DOHH2 (cell line): ENCODE measurements at regions not wholly inside any gene's neighbourhood (a gene's known extent, or its start where the extent isn't known, plus 50 kb on each side); places are given as distances from the start of the nearest gene placed in this dataset.
"Not testable (repeated sequence)": the region's sequence is repeated elsewhere in the genome, so short reads cannot be mapped to it uniquely, and the experiment has no call there.

Experiments used
- H3F3A ChIP-seq: fragments of 200-600 bp; sonication (generic), shearing (Covaris generic); 2 replicates; pipeline ENCODE4 v1.6.0; 2016; ENCODE audit warnings: antibody characterized with exemption, mild to moderate bottlenecking; ENCODE audit not compliant: control insufficient read depth, insufficient read depth
- H3K27ac ChIP-seq: fragments of 200-600 bp; sonication (generic); 2 replicates; pipeline ENCODE4 v1.5.1; 2014; ENCODE audit warnings: low read depth, mild to moderate bottlenecking, low read length, moderate library complexity
- H3K27me3 ChIP-seq: fragments of 200-600 bp; sonication (generic); 2 replicates; pipeline ENCODE4 v1.6.1; 2014; ENCODE audit warnings: mild to moderate bottlenecking, low read length, mixed read lengths; ENCODE audit not compliant: control insufficient read depth
- H3K36me3 ChIP-seq: fragments of 200-600 bp; sonication (generic); 2 replicates; pipeline ENCODE4 v1.6.1; 2014; ENCODE audit warnings: mild to moderate bottlenecking, low read length, moderate library complexity, mixed read lengths; ENCODE audit not compliant: control insufficient read depth
- H3K4me1 ChIP-seq: fragments of 200-600 bp; sonication (generic); 2 replicates; pipeline ENCODE4 v1.6.1; 2014; ENCODE audit warnings: mild to moderate bottlenecking, low read length, mixed read lengths; ENCODE audit not compliant: control insufficient read depth
- H3K4me2 ChIP-seq: fragments of 200-600 bp; sonication (generic); 2 replicates; pipeline ENCODE4 v1.6.0; 2014; ENCODE audit warnings: mild to moderate bottlenecking, low read length, moderate library complexity
- H3K4me3 ChIP-seq: fragments of 200-600 bp; sonication (generic); 2 replicates; pipeline ENCODE4 v1.5.1; 2014; ENCODE audit warnings: mild to moderate bottlenecking, low read length, mixed read lengths
- H3K79me2 ChIP-seq: fragments of 200-600 bp; sonication (generic); 2 replicates; pipeline ENCODE4 v1.6.1; 2014; ENCODE audit warnings: mild to moderate bottlenecking, low read length, mixed read lengths; ENCODE audit not compliant: control insufficient read depth
- H3K9me2 ChIP-seq: fragments of 200-600 bp; sonication (generic); replicated peaks from 2 replicates; pipeline ENCODE4 v1.6.1; 2014; ENCODE audit warnings: mild to moderate bottlenecking, low read length, mixed read lengths; ENCODE audit not compliant: control insufficient read depth
- H3K9me3 ChIP-seq: fragments of 200-600 bp; sonication (generic); 2 replicates; pipeline ENCODE4 v1.6.1; 2014; ENCODE audit warnings: antibody characterized with exemption, low read length, mixed read lengths; ENCODE audit not compliant: control insufficient read depth, insufficient read depth
- H4K20me1 ChIP-seq: fragments of 200-600 bp; sonication (generic); 2 replicates; pipeline ENCODE4 v1.6.0; 2014; ENCODE audit warnings: low read depth, mild to moderate bottlenecking, antibody characterized with exemption, low read length, moderate library complexity; ENCODE audit not compliant: control insufficient read depth, insufficient read depth
- EZH2phosphoT487 ChIP-seq: fragments of 200-600 bp; sonication (generic); IDR thresholded peaks from 2 replicates; pipeline ENCODE4 v1.6.1; 2017; ENCODE audit warnings: borderline replicate concordance, mild to moderate bottlenecking, antibody characterized with exemption, low read length, moderate library complexity, mixed read lengths
- TF ChIP-seq, protein P1 (sequence below): fragments of 200-600 bp; sonication (generic); IDR thresholded peaks from one replicate; pipeline ENCODE4 v1.5.1; 2014; ENCODE audit warnings: antibody characterized with exemption, mild to moderate bottlenecking, low read depth, low read length; ENCODE audit not compliant: poor library complexity, severe bottlenecking

DNA sequence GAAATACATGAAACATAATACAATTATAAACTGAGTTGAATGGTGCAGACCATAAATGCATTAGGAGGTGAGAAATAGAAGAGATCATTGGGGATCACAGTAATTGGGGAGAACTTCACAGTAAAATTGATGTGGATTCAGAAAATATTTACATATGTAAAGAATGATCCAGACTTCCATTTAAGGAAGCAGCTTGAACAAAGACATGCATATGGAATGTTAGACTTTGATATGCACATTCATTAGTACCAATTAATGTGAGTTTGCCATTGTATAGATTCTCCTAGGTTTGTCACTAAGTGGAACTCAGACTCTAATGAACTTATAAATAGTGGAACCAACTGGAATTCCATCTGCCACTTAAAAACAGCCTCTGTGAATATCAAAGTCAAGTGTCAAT is 235.6 kb downstream of the PARM1 start:
- H3K9me3 ChIP-seq: no peaks in the 10 kb centered on the region
- no peaks in the 10 kb centered on the region for H3K9me2 ChIP-seq
- no peaks in the 10 kb centered on the region for H3F3A ChIP-seq
- no peak overlapping the region for H3K4me3 ChIP-seq
- H3K4me1 ChIP-seq: no peaks in the 10 kb centered on the region
- H3K27me3 ChIP-seq: no peaks in the 10 kb centered on the region; the same call in 1 of the 2 replicates
- H3K4me2 ChIP-seq: no peak overlapping the region
- H3K27ac ChIP-seq: no peak overlapping the region
- no peaks in the 10 kb centered on the region for H3K79me2 ChIP-seq
- TF ChIP-seq EZH2phosphoT487: no peak
- TF ChIP-seq, protein P1, sequence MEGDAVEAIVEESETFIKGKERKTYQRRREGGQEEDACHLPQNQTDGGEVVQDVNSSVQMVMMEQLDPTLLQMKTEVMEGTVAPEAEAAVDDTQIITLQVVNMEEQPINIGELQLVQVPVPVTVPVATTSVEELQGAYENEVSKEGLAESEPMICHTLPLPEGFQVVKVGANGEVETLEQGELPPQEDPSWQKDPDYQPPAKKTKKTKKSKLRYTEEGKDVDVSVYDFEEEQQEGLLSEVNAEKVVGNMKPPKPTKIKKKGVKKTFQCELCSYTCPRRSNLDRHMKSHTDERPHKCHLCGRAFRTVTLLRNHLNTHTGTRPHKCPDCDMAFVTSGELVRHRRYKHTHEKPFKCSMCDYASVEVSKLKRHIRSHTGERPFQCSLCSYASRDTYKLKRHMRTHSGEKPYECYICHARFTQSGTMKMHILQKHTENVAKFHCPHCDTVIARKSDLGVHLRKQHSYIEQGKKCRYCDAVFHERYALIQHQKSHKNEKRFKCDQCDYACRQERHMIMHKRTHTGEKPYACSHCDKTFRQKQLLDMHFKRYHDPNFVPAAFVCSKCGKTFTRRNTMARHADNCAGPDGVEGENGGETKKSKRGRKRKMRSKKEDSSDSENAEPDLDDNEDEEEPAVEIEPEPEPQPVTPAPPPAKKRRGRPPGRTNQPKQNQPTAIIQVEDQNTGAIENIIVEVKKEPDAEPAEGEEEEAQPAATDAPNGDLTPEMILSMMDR: no peak
- no peaks in the 10 kb centered on the region for H4K20me1 ChIP-seq
- H3K36me3 ChIP-seq: no peaks in the 10 kb centered on the region

DNA sequence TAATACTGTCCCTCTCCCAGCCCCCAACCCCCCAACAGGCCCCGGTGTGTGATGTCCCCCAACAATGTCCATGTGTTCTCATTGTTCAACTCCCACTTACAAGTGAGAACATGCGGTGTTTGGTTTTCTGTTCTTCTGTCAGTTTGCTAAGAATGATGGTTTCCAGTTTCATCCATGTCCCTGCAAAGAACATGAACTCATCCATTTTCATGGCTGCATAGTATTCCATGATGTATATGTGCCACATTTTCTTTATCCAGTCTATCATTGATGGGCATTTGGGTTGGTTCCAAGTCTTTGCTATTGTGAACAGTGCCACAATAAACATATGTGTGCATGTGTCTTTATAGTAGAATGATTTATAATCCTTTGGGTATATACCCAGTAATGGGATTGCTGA is 232.2 kb downstream of the PARM1 start:
- H3K4me3 ChIP-seq, H3K27ac ChIP-seq, H3K79me2 ChIP-seq, H3K4me2 ChIP-seq, H3K27me3 ChIP-seq, H4K20me1 ChIP-seq, H3F3A ChIP-seq, H3K36me3 ChIP-seq, H3K9me2 ChIP-seq, H3K4me1 ChIP-seq, H3K9me3 ChIP-seq: not testable (repeated sequence)

GRCh38 chr4:75158451-75158850 is 225.5 kb downstream of the PARM1 start:
- Histone ChIP-seq H4K20me1 (no peaks in the 10 kb centered on the region), H3K36me3 (no peaks in the 10 kb centered on the region), H3K4me3 (no peak overlapping the region), H3K27ac (no peak overlapping the region), H3K79me2 (no peaks in the 10 kb centered on the region), H3K4me1 (peaks cover 9% of the 10 kb centered on the region), H3K27me3 (no peaks in the 10 kb centered on the region), H3K9me2 (no peaks in the 10 kb centered on the region), H3K4me2 (no peak overlapping the region), H3K9me3 (peaks cover 3% of the 10 kb centered on the region; the same call in 1 of the 2 replicates), H3F3A (no peaks in the 10 kb centered on the region)
- TF ChIP-seq, protein P1: no peak
- TF ChIP-seq EZH2phosphoT487: no peak

DNA sequence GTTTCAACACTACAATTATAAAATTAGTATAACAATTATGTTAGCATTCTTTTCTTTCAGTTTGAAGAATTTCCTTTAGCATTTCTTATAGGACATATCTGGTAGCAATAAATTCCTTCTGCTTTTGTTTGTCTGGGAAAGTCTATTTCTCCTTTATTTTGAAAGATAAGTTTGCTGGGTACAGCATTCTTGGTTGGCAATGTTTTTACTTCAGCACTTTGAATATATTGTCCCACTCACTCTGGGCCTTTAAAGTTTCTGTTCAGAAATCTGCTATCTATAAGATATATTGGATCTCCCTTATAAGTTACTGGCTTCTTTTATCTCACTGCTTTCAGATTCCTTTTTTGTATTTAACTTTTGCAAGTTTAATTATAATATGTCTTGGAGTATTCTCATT is 222.1 kb downstream of the PARM1 start:
- Histone ChIP-seq H3K9me3 (peaks cover 3% of the 10 kb centered on the region; the same call in 1 of the 2 replicates), H3K9me2 (no peaks in the 10 kb centered on the region), H3K4me3 (no peak overlapping the region), H3K36me3 (no peaks in the 10 kb centered on the region), H3K4me1 (peaks cover 9% of the 10 kb centered on the region), H3F3A (no peaks in the 10 kb centered on the region), H4K20me1 (no peaks in the 10 kb centered on the region), H3K27ac (no peak overlapping the region), H3K27me3 (no peaks in the 10 kb centered on the region), H3K79me2 (no peaks in the 10 kb centered on the region), H3K4me2 (no peak overlapping the region)
- no peak for TF ChIP-seq EZH2phosphoT487
